ENCODE measurements at regions not wholly inside any gene's neighbourhood (a gene's known extent, or its start where the extent isn't known, plus 50 kb on each side); places are given as distances from the start of the nearest gene placed in this dataset.

DNA sequence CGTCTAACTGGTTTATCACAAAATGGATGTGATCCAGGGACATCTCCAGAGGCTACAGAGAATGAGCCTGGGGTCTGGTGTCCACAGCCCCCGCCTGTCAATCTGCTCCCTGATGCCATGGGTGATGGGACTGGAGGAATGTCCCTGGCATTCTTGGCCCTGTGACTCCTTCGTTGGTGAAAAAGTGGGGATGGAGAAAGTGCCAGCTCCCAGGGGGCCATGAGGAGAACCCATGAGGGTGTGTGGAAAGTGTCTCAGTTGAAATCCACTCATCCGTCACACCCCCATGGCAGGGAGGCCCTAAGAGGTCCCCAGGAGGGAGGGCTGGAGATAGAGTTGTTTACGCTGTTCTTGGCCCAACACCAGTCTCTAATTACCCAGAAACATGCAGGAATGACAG lies 322.0 kb downstream of the CTTN start:
- no peak for DNase-seq
- H3K36me3 ChIP-seq (replicated peaks; ENCODE audit: control insufficient read depth, insufficient read depth, low read length), result no peaks in the 10 kb centered on the region
- H3K27me3 ChIP-seq (ENCODE audit: control insufficient read depth, insufficient read depth, low read length), result no peaks in the 10 kb centered on the region
- no peak overlapping the region for H3K4me3 ChIP-seq (ENCODE audit: insufficient read depth, low read depth, low read length)

DNA sequence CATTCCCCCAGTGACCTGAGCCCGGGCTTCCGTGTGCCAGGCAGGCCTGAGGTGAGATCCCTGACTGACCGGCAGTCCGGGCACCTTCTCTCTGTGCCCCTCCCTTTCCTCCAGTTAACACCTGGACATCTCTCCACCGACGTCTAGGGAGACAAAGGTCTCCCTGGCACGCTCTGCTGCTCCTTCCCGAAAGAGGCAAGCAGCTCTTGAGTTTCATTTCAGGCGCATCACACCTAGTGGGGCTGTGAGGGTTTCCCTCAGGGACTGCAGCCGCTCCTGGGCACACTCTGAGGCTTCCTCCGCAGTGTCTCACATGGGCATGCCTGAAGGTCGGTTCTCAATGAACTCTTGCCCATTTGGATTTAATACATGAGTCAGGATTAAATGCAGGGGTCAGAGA lies 322.7 kb downstream of the CTTN start:
- no peak for DNase-seq
- H3K27me3 ChIP-seq (ENCODE audit: control insufficient read depth, insufficient read depth, low read length), result no peaks in the 10 kb centered on the region
- H3K4me3 ChIP-seq (ENCODE audit: insufficient read depth, low read depth, low read length), result no peak overlapping the region
- no peaks in the 10 kb centered on the region for H3K36me3 ChIP-seq (replicated peaks; ENCODE audit: control insufficient read depth, insufficient read depth, low read length)

DNA sequence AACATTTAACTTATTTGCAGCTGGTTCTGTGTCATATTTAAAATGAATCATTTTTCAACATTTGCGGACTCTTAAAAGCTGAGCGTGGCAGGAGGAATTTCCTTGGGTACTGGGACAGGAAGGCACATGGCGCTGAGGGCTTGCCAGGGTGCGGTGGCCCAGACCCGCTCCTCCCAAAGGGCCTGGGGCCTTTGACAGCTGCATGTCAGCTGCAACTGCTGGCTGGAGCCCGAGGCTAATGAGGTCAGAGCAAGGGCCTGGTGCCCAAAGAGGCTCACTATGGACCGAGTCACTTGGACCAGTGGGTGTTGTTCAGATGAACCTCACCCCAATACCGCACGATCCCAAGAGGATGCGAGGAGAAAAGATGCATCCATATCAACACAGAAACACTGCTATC lies 326.9 kb downstream of the CTTN start:
- Histone ChIP-seq H3K4me3 (ENCODE audit: insufficient read depth, low read depth, low read length) (no peak overlapping the region), H3K36me3 (replicated peaks; ENCODE audit: control insufficient read depth, insufficient read depth, low read length) (no peaks in the 10 kb centered on the region), H3K27me3 (ENCODE audit: control insufficient read depth, insufficient read depth, low read length) (no peaks in the 10 kb centered on the region)
- no peak for DNase-seq

DNA sequence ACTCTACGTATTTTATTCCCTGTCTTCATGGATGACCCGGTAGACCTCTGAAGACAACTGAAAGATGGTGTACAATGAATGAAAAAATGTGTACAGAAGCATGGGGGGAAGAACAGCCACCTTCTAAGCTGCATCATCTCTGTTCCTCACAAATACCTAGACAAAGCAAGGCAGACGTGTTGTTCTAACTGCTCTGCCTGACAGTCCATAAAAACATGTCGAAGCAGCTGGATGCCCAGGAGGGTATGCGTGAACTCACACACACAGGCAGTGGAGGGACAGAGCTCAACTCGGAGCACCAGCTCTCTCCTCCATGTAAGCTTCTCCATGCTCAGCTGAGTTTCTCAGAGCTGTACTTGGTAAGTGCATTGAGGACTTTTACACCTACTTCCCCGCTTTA lies 327.4 kb downstream of the CTTN start:
- DNase-seq, result no peak
- Histone ChIP-seq H3K4me3 (ENCODE audit: insufficient read depth, low read depth, low read length) (no peak overlapping the region), H3K27me3 (ENCODE audit: control insufficient read depth, insufficient read depth, low read length) (no peaks in the 10 kb centered on the region), H3K36me3 (replicated peaks; ENCODE audit: control insufficient read depth, insufficient read depth, low read length) (no peaks in the 10 kb centered on the region)

DNA sequence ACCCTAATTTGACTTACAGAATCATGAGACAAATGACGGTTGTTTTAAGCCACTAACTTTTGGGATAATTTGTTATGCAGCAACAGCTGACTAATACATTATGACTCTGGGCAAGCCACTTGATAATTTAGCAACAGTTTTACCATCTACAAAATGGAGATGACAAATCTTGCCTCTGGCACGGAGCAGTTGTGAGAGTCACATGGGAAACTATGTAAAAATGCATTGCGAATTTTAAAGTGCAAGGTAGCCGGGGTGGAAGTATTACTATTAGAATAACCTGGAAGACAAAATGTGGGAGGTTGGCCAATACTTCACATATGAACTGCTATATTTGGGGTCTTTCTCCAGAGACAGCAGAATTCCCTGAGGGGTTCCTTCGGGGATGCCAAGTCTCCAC lies 328.7 kb downstream of the CTTN start:
- DNase-seq, result no peak
- Histone ChIP-seq H3K27me3 (ENCODE audit: control insufficient read depth, insufficient read depth, low read length) (no peaks in the 10 kb centered on the region), H3K36me3 (replicated peaks; ENCODE audit: control insufficient read depth, insufficient read depth, low read length) (no peaks in the 10 kb centered on the region), H3K4me3 (ENCODE audit: insufficient read depth, low read depth, low read length) (no peak overlapping the region)

DNA sequence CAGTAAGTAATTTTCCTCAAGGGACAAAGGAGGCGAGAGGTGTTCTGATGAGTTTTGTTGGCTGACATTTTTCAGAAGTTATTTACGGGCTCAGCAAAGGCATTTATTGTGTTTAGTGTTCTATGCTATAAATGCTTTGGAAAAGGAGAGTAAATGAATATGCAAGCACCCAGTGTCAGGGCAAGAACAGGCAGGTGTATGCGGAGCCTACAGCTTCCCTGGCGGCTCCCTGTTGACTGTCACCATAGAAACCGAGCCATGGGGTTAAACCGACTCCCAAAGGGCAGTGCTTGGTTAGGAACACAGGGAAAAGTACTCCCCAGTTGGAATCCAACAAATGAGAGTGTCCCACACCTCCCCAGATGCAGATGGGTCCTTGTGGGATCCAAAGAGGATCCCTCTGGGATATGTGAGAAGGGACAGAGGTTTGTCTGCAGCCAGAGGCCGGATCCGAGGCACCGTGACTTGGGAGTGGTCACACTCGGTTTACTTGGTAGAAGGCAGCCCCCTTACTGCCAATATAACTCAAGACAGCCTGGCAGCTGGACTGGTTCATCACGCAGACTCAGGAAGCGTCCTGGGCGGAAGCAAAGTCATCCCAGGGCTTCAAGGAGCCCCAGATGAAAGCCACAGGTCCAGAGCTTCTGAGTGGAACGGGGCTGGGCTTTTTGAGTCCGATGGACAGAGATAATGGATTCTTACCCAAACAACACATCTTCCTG lies 329.7 kb downstream of the CTTN start:
- no peak for DNase-seq
- Histone ChIP-seq H3K27me3 (ENCODE audit: control insufficient read depth, insufficient read depth, low read length) (no peaks in the 10 kb centered on the region), H3K36me3 (replicated peaks; ENCODE audit: control insufficient read depth, insufficient read depth, low read length) (no peaks in the 10 kb centered on the region)

DNA sequence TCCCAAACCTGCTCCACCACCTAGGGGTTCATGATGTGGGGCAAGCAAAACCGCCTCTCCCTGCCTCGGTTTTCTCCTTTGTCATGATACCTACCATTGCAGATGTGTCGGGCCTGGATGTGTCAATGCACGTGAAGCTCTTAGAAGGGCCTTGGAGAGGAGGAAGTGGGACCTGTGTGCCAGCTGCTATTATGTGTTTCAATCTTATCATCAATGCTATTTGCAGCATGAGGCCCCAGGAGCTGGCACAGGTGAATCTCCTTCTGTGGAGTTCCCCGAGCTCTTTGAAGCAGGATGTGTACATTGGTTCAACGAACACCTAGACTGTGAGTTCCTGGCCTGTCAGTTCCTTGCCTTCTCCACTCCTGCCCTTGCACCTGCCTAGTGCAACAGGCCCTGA lies 331.6 kb downstream of the CTTN start:
- Histone ChIP-seq H3K36me3 (replicated peaks; ENCODE audit: control insufficient read depth, insufficient read depth, low read length) (no peaks in the 10 kb centered on the region), H3K4me3 (ENCODE audit: insufficient read depth, low read depth, low read length) (no peak overlapping the region), H3K27me3 (ENCODE audit: control insufficient read depth, insufficient read depth, low read length) (no peaks in the 10 kb centered on the region)
- DNase-seq, result no peak

More for the DNA sequence above, 329.7 kb downstream of the CTTN start:
- H3K4me3 ChIP-seq (ENCODE audit: insufficient read depth, low read depth, low read length), result no peak overlapping the region

DNA sequence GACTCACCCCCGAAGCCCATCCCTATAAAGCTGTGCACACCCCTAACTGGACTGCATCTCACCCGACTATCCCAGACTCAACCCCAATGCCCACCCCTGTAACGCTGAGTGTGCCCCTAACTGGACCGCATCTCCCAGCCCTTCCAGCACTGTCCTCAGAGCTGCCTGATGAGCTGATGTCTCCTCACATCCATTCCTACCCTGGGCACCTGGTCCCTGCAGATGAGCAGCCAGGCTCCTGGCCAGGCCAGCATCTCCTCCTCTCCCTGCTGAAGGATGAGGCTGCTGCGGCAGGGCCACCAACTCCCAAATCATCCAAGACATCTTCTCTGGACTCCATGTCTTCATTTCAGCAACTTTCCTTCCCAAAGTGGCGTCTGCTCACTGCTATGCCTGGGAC lies 332.1 kb downstream of the CTTN start:
- DNase-seq, result no peak
- H3K36me3 ChIP-seq (replicated peaks; ENCODE audit: control insufficient read depth, insufficient read depth, low read length), result no peaks in the 10 kb centered on the region
- no peaks in the 10 kb centered on the region for H3K27me3 ChIP-seq (ENCODE audit: control insufficient read depth, insufficient read depth, low read length)
- no peak overlapping the region for H3K4me3 ChIP-seq (ENCODE audit: insufficient read depth, low read depth, low read length)

DNA sequence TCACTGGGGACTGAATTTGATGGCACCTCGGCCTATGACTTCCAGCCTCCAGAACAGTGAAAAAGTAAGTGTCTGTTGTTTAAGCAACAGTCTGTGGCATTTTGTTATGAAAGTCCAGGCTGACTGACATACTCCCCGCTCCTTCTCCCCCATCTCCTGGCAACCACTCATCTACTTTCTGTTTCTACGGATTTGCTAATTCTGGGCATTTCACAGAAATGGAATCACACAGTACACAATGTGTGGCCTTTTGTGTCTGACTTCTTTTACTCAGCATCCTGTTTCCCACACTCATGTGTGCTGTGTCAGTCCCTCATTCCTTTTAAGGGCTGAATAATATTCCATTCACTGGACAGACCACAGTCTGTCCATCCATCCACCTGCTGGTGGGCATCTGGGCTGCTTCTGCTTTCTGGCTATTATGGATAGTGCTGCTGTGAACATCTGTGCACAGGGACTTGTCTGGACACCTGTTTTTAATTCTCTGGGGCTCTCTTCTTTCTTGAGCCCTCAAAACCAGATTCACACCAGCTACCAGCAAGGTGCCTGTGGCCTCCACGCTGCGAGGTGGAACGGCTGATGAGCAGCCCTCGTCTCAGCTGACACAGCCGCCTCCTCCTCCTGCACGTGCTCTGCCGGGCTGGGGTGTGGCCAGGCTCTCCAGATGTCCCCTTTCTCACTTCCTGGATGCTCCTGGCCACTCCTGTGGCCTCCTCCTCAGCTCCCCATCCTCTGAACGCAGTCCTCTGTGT lies 333.1 kb downstream of the CTTN start:
- DNase-seq, result peak; percentile 21
- Histone ChIP-seq H3K4me3 (ENCODE audit: insufficient read depth, low read depth, low read length) (no peak overlapping the region), H3K27me3 (ENCODE audit: control insufficient read depth, insufficient read depth, low read length) (no peaks in the 10 kb centered on the region), H3K36me3 (replicated peaks; ENCODE audit: control insufficient read depth, insufficient read depth, low read length) (no peaks in the 10 kb centered on the region)

DNA sequence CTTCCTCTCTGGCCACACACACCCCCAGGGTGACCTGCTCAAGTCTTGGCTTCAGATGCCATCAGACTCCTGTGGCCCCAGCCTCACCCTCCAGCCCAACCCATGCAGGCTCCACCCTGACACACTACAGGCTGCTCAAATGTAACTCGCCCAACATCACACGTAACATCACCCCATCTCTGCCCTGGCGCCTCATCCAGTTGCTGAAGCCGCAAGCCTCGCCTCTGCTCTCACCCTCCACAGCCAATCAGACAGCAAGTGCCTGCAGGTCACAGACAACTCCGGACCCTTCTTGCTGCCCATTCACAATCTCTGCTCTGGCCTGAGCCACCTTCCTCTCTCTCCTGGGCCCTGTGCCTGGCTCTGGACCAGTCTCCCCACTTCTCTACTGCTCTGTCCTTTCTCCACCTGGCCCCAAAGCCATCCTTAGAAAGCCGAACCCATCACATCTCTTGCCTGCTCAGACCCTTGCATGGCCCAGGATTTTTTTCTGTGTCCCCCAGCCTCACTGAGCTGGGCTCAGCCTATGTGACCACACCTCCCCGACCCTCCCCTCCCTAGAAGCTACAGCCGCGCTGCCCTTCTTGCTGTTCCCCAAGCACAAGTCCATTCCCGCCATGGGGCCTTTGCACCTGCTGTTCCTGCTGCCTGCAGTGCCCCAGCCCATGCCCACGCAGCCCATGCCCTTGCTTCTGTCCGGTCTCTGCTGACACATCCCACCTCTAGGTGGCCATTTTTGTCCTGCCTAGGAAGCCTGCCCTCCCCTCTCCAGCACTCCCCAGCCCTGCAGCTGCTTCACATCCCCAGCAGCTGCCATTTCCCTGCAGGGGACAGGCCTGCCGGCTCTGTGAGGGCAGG lies 333.9 kb downstream of the CTTN start:
- peak; percentile 64 for DNase-seq
- no peaks in the 10 kb centered on the region for H3K27me3 ChIP-seq (ENCODE audit: control insufficient read depth, insufficient read depth, low read length)

DNA sequence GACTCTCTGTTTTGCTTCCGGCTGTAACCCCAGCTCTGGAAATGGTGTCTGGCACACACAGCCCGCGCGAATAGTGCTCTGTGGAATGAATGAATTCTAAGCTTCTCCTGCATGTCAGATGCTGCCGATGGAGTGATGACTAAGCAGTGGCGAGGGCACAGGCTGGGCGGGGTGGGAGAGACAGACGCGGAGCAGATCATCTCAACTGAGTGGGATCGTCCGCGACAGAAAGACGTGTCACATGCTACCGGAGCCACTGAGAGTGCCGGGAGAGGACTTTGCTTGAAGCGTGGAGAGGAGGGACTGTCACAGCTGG lies 334.5 kb downstream of the CTTN start:
- no peaks in the 10 kb centered on the region for H3K27me3 ChIP-seq (ENCODE audit: control insufficient read depth, insufficient read depth, low read length)
- no peaks in the 10 kb centered on the region for H3K36me3 ChIP-seq (replicated peaks; ENCODE audit: control insufficient read depth, insufficient read depth, low read length)
- H3K4me3 ChIP-seq (ENCODE audit: insufficient read depth, low read depth, low read length), result no peak overlapping the region
- no peak for DNase-seq

More for the DNA sequence above, 333.9 kb downstream of the CTTN start:
- no peak overlapping the region for H3K4me3 ChIP-seq (ENCODE audit: insufficient read depth, low read depth, low read length)
- H3K36me3 ChIP-seq (replicated peaks; ENCODE audit: control insufficient read depth, insufficient read depth, low read length), result no peaks in the 10 kb centered on the region

DNA sequence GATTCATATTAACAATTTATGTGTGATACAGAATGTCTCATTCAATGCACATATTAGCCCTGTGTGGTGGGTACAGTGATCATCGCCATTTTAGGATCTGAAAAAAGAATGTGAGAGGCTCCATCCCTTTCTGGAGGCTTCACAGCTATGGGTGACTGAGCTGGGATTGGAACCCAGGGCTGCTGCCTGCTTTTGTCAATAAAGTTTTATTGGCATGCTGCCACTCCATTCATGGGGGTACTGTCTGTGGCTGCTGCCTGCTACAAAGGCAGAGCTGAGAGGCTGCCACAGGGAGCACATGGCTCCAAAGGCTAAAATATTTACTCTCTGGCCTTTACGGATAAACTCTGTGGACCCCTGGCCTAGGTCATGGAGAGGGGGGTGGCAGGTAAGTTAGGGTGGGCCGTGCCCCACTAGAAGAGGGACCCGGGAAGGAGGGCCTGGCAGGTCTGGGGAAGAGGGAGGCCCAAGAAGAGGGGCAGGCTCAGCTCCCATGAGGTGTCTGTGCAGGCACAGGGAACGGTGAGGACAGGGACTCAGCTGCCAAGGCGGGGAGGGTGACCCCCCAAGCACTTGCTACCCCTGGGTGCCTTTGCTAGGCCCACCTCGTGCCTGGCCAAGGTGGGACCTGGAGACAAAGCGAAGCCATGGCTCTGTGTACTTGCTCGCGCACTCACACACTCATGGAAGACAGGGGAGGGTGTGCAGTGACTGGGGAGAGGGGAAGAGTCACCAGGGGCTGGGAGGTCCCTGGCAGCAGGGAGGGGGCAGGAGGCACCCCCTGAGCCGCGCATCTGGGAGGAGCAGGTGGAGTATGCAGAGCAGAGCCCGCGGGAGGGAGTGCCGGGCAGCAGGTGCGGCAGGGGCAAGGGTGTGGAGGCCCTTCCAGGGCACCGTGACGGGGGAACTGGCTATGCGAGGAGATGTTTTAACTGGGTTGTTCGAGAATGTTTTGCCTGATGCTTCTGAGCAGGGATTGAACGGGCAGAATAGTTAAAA lies 335.3 kb downstream of the CTTN start:
- H3K36me3 ChIP-seq (replicated peaks; ENCODE audit: control insufficient read depth, insufficient read depth, low read length), result no peaks in the 10 kb centered on the region
- peak; percentile 43 for DNase-seq
- no peak overlapping the region for H3K4me3 ChIP-seq (ENCODE audit: insufficient read depth, low read depth, low read length)
- no peaks in the 10 kb centered on the region for H3K27me3 ChIP-seq (ENCODE audit: control insufficient read depth, insufficient read depth, low read length)

DNA sequence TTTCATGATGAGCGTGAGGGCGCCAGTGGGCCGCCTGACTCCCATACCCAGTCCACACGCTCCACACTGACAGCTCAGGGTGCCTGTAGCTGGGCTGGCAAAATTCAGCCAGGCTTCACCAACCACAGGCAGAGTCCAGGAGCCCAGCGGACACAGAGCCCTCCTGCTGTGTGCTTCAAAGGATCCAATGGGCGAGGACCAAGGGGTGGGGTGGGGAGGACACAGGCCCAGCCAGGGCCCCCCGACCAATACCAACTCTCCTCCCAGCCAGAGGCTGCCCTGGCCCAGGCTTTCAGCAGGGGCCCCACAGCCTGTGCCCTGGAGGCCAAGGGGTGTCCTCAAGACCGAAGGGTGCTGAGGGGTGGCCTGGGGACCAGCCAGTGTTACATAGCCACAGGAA lies 336.1 kb downstream of the CTTN start:
- DNase-seq, result peak; percentile 54
- no peaks in the 10 kb centered on the region for H3K27me3 ChIP-seq (ENCODE audit: control insufficient read depth, insufficient read depth, low read length)
- H3K4me3 ChIP-seq (ENCODE audit: insufficient read depth, low read depth, low read length), result no peak overlapping the region
- no peaks in the 10 kb centered on the region for H3K36me3 ChIP-seq (replicated peaks; ENCODE audit: control insufficient read depth, insufficient read depth, low read length)

DNA sequence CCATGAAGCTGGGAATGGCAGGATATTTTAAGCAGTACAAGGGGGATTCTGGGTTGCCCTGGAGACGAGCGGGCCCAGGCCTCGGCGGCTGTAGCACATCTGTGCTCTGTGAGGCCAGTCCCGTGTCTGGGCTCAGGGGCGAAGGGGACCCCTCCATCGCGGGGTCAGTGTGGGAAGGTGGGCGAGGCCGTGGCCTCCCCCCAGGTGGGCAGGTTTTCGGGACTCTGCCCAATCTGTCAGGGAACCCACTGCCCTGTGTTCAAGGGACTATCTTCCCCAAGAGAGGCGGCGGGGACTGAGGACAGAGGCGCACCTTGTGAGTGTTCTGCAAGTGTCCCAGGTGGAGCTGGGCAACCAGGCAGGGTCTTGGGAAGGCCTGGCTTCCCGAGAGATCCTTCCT lies 336.6 kb downstream of the CTTN start:
- H3K27me3 ChIP-seq (ENCODE audit: control insufficient read depth, insufficient read depth, low read length), result no peaks in the 10 kb centered on the region
- peak; percentile 38 for DNase-seq
- H3K36me3 ChIP-seq (replicated peaks; ENCODE audit: control insufficient read depth, insufficient read depth, low read length), result no peaks in the 10 kb centered on the region
- no peak overlapping the region for H3K4me3 ChIP-seq (ENCODE audit: insufficient read depth, low read depth, low read length)

All from H7 (cell line).